ENCODE measurements at regions not wholly inside any gene's neighbourhood (a gene's known extent, or its start where the extent isn't known, plus 50 kb on each side); places are given as distances from the start of the nearest gene placed in this dataset.
"Not testable (repeated sequence)": the region's sequence is repeated elsewhere in the genome, so short reads cannot be mapped to it uniquely, and the experiment has no call there.

GRCh38 chr16:86856946-86857586 is 278.7 kb downstream of the FOXL1 start:
- DNase-seq (ENCODE audit: low read depth, low spot score) = no peak
- in situ Hi-C loops (cut with HindIII; ENCODE audit: low pct_unique_long_range_greater_than_20kb, low sequenced_read_pairs) = no loop called here

DNA sequence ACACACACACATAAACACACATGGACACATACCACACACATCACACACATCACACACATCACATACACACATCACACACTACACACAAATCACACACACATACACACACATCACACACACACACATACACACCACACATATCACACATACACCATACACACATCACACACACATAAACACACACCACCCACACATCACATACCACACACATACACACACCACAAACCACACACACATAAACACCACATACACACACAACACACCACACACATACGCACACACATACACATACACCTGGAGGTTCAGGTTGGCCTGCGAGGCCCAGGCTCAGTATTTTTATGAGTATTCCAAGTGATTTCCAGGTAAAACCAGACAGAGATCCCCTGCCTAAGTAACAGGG is 279.5 kb downstream of the FOXL1 start:
- no peak for DNase-seq (ENCODE audit: low read depth, low spot score)
- in situ Hi-C loops (cut with HindIII; ENCODE audit: low pct_unique_long_range_greater_than_20kb, low sequenced_read_pairs) = no loop called here

GRCh38 chr16:86858501-86858900 is 280.2 kb downstream of the FOXL1 start:
- in situ Hi-C loops (cut with HindIII; ENCODE audit: low pct_unique_long_range_greater_than_20kb, low sequenced_read_pairs) = no loop called here
- no peak for DNase-seq (ENCODE audit: low read depth, low spot score)

DNA sequence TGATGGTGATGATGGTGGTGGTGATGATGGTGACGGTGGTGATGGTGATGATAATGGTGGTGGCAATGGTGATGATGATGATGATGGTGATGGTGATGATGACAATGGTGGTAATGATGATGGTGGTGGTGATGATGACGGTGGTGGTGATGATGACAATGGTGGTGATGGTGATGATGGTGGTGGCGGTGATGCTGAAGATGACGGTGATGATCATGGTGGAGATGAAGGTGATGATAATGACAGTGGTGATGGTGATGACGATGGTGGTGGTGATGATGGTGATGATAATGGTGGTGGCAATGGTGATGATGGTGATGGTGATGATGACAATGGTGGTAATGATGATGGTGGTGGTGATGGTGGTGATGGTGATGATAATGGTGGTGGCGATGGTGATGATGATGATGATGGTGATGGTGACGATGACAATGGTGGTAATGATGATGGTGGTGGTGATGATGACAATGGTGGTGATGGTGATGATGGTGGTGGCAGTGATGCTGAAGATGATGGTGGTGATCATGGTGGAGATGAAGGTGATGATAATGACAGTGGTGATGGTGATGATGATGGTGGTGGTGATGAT is 283.0 kb downstream of the FOXL1 start:
- DNase-seq (ENCODE audit: low read depth, low spot score); in situ Hi-C loops (cut with HindIII; ENCODE audit: low pct_unique_long_range_greater_than_20kb, low sequenced_read_pairs): not testable (repeated sequence)

- no peak for DNase-seq (ENCODE audit: low read depth, low spot score)
- in situ Hi-C loops (cut with HindIII; ENCODE audit: low pct_unique_long_range_greater_than_20kb, low sequenced_read_pairs) = no loop called here
Measured at GRCh38 chr16:86862595-86863280, 284.4 kb downstream of the FOXL1 start.

DNA sequence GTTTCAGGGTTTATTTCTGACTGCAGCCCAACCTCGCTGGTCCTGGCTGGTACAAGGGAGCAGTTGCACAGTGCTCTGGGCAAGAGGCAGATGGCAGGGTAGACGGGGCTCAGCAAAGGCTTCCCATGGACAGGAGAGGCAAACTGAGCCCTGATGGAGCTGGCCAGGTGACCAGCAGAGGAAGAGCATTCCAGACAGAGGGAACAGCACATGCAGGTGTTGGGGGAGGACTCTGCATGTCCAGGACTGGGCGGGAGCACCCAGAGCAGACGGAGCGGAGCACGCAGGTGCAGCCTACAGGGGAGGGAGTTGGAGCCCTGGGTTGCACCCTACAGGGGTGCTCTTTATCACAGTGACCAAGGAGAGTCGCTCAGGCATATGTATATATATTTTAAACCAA is 285.3 kb downstream of the FOXL1 start:
- in situ Hi-C loops (cut with HindIII; ENCODE audit: low pct_unique_long_range_greater_than_20kb, low sequenced_read_pairs) = no loop called here
- no peak for DNase-seq (ENCODE audit: low read depth, low spot score)

DNA sequence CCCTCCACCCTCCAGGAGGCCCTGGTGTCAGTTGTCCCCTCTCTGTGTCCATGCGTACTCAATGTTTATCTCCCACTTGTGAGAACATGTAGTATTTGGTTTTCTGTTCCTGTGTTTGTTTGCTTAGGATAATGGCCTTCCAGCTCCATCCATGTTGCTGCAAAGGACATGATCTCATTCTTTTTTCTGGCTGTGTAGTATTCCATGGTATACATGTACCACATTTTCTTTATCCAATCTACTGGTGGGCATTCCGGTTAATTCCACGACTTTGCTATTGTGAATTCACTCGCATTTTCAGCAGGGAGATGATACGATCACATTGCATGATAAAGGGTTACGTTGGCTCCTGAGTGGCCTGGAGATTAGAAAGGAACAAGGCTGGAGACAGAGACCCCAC is 286.2 kb downstream of the FOXL1 start:
- DNase-seq (ENCODE audit: low read depth, low spot score) = no peak
- in situ Hi-C loops (cut with HindIII; ENCODE audit: low pct_unique_long_range_greater_than_20kb, low sequenced_read_pairs) = no loop called here

DNA sequence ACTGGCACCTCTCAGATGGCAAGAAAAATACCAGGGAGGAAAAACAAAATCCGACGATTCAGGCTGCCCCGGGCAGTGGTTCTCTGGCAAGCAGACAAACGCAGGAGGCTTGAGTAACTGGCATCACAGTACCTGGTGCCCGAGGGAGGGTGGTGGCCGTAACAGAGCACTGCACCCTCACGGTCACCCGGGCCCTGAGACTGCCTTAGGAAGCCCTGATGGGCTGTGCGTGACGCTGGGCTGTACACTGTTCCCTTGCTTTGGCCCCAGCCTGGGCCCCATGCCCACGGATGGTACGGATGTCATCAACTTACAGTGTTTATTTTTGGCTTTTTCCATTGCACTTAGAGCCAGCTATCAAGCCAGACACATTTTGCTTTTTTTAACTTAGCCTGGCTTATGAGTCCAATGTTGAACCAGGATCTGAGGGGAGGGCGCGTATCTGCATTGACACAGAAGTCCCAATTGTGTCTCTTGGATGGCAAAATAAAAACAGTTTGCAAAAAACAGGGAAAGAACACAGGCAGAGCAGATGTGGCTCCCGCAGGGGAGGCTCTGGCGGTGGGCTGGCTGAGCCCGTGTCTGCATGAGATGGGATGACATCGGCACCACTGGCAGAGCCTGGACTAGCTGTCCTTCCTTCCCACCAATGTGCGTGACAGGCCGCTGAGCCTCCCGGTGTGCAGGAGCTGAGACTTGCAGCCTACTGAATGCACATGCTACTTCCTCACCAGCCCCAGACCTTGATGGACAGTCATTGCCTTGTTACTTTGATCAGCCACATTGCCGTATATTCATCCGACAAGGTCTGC is 287.7 kb downstream of the FOXL1 start:
- no peak for DNase-seq (ENCODE audit: low read depth, low spot score)
- in situ Hi-C loops (cut with HindIII; ENCODE audit: low pct_unique_long_range_greater_than_20kb, low sequenced_read_pairs) = no loop called here

DNA sequence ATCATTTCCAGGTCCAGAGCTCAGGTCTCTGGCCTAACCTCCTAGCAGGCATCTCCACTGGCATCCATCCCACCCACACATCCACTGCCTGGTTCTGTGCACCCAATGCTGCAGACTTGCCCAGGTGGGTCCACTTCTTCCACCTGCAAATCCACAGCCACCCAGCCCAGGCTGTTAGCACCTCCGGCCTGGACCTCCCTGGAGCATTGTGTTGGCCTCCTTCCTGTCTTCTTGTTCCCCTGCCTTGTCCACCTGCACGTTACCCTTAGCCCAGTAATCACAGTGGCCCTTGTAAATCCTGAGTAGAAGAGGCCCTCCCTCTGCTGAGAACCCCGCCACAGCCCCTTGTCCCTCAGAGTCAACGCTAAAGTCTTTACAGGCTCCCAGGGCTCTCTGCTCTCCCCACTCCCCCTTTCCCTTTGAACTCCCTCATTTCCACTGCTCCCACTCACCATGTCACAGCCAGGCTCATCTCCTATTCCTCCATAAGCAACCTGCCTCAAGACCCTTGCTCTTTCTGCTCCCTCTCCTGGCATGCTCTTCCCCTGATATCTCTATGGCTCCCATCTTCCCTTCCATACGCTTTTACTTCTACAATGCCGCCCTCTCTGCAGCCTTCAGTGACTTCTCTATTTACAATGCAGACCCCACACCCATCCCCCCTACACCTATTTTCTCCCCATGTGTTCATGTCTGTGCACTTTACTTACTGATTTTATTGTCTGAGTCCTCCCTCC is 288.8 kb downstream of the FOXL1 start:
- in situ Hi-C loops (cut with HindIII; ENCODE audit: low pct_unique_long_range_greater_than_20kb, low sequenced_read_pairs) = no loop called here
- DNase-seq (ENCODE audit: low read depth, low spot score) = no peak

- no peak for DNase-seq (ENCODE audit: low read depth, low spot score)
- in situ Hi-C loops (cut with HindIII; ENCODE audit: low pct_unique_long_range_greater_than_20kb, low sequenced_read_pairs) = no loop called here
Measured at GRCh38 chr16:86868070-86868469, 289.7 kb downstream of the FOXL1 start.

DNA sequence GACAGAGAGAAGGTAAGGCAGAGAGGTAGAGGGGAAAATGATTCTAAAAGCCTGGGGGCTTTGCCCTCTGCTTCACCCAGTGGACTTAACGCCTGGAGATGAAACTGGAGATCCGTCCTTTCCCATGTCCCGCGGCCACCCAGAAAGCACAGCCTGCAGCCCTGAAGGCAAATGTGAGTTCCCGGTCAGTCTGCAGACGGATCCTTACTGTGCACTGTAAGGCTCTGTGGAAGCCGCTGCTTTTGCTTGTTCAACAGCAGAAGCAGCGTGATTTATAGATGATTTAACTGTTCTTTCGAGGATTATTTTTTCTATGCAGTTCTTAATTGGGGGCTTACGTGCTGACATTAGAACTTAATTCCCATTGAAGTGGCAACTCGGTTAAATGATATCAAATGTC is 290.4 kb downstream of the FOXL1 start:
- no peak for DNase-seq (ENCODE audit: low read depth, low spot score)
- in situ Hi-C loops (cut with HindIII; ENCODE audit: low pct_unique_long_range_greater_than_20kb, low sequenced_read_pairs) = no loop called here

DNA sequence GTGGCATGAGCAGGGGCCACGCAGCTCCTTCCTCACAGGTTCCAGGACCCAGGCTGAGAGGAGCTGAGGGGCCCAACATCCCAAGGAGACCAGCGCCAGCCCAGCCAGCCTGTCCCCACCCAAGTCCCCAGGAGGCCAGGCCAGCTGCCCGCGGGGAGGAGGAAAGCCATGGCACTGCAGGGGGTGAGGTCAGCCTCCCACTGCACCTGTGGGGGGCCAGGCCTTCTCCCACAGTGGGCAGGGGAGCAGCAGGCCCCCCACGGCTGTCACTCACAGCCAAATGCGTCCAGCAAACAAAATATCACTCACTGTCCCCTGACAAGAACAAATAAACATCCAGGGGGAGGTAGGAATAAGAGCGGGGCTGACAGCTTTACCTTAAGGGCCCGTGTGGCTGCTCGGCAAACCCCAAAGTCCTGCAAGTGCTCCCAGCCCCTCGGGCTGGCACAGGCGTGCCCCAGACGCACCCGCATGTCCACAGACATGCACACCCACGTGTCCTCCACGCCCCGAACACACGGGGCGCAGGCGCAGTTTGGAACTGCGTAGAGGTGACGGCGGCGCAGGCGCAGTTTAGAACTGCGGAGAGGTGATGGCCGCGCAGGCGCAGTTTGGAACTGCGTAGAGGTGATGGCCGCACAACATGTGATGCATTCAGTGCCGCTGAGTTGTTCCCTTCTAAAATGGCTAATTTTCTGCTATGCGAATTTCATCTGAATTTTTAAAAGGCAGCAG is 291.1 kb downstream of the FOXL1 start:
- in situ Hi-C loops (cut with HindIII; ENCODE audit: low pct_unique_long_range_greater_than_20kb, low sequenced_read_pairs) = no loop called here

DNA sequence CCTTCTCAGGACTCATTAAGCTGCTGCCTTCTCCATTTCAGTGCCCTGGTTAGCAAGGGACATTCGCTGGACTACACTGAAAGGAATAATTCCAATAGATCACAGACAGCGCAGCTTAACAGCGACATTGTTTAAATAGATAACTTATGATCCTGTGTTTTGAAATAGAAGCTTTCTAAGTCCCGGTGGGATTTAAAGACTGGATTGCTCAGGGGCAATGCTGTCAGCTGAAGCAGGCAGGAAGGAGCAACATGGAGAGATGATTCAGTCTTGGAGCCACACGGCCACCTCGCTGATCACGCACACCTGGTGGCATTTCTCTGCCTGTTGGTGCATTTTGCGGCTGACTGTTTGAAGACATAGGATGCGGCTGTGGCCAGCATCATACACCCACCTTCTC is 292.0 kb downstream of the FOXL1 start:
- in situ Hi-C loops (cut with HindIII; ENCODE audit: low pct_unique_long_range_greater_than_20kb, low sequenced_read_pairs) = no loop called here
- DNase-seq (ENCODE audit: low read depth, low spot score) = no peak

More for the DNA sequence above, 291.1 kb downstream of the FOXL1 start:
- no peak for DNase-seq (ENCODE audit: low read depth, low spot score)

DNA sequence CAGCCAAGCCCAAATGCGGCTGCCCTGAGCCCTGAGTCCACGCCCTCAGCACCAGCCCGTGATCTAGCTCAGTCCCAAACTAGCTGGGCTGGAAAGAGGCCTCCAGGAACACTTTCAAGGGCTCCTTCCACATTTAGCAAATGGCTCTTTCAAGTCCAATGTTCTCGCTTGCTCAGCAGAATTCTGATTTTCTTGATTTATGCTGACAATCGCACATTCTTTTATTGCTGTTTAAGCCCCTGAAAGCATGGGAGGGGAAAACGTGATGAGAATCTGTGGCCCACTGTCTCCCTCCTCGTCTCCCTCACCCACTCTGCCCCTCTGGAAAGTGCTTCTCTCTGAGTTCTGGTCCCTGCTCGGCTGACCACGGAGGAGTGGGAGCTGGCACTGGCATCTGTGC is 293.8 kb downstream of the FOXL1 start:
- in situ Hi-C loops (cut with HindIII; ENCODE audit: low pct_unique_long_range_greater_than_20kb, low sequenced_read_pairs) = no loop called here

GRCh38 chr16:86872833-86873232 is 294.5 kb downstream of the FOXL1 start:
- no peak for DNase-seq (ENCODE audit: low read depth, low spot score)
- in situ Hi-C loops (cut with HindIII; ENCODE audit: low pct_unique_long_range_greater_than_20kb, low sequenced_read_pairs) = no loop called here

More for the DNA sequence above, 293.8 kb downstream of the FOXL1 start:
- DNase-seq (ENCODE audit: low read depth, low spot score) = no peak

DNA sequence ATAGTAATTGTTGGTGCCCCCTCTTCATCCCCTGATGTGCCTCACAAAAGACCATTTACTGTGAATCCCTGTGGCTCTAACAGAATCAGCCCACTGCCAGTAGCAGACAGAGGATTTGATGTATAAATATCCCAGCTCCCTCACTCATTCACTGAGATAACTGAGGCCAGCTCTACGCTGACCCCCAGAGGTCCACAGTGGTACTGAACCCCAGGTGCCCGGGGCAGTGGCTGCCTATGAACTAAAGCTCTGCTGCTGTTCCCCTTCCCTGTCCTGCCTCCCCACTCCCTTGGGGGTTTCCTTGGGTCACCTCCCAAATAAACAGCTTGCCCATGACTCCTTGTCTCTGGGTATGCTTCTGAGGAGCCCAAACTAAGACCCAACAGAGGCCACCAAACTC is 295.8 kb downstream of the FOXL1 start:
- in situ Hi-C loops (cut with HindIII; ENCODE audit: low pct_unique_long_range_greater_than_20kb, low sequenced_read_pairs) = no loop called here
- DNase-seq (ENCODE audit: low read depth, low spot score) = peak; percentile 32

- no peak for DNase-seq (ENCODE audit: low read depth, low spot score)
- in situ Hi-C loops (cut with HindIII; ENCODE audit: low pct_unique_long_range_greater_than_20kb, low sequenced_read_pairs) = no loop called here
Measured at GRCh38 chr16:86876499-86876898, 298.1 kb downstream of the FOXL1 start.

Measured in SK-MEL-5 (cell line).